BJ (cell line): ENCODE measurements at regions not wholly inside any gene's neighbourhood (a gene's known extent, or its start where the extent isn't known, plus 50 kb on each side); places are given as distances from the start of the nearest gene placed in this dataset.

Experiments used
- CTCF ChIA-PET: fragments of 350-600 bp; formaldehyde crosslinking; extraction: SDS; loops from one replicate; lab custom pipeline; 2021; ENCODE audit warnings: antibody characterized with exemption, inconsistent platforms; lab: Yijun Ruan, JAX
- POLR2A ChIA-PET: fragments of 300-600 bp; sonication (Branson Sonifier 250); formaldehyde crosslinking; extraction: SDS; loops from one replicate; lab custom pipeline; 2021; ENCODE audit warnings: antibody characterized with exemption; lab: Charles Lee
- DNase-seq: peaks from one replicate; pipeline ENCODE4 v3.0.0-alpha.2; 2011; ENCODE audit warnings: low read depth
- H3K27me3 ChIP-seq: 2 replicates; pipeline ENCODE4 v1.6.0; 2011; ENCODE audit warnings: low read length; ENCODE audit not compliant: control insufficient read depth, insufficient read depth
- H3K36me3 ChIP-seq: 2 replicates; pipeline ENCODE4 v1.5.1; 2011; ENCODE audit warnings: low read length; ENCODE audit not compliant: control insufficient read depth, insufficient read depth
- H3K4me3 ChIP-seq: 2 replicates; pipeline ENCODE4 v1.5.1; 2011; ENCODE audit warnings: low read depth, mild to moderate bottlenecking, control low read depth, low read length
- CTCF ChIP-seq: IDR thresholded peaks from 2 replicates; pipeline ENCODE4 v1.5.1; 2011; ENCODE audit warnings: low read depth, mild to moderate bottlenecking, control low read depth, inconsistent platforms, low read length, moderate library complexity; ENCODE audit not compliant: insufficient read depth

- no peaks in the 10 kb centered on the region for H3K27me3 ChIP-seq
- peak; percentile 27 for DNase-seq
- ChIA-PET CTCF (interaction anchor here (0.9 kb wide), 1 partner anchor 95 kb away, joined by 3 read pairs; no protein-coding TSS in a partner anchor), POLR2A (no interaction called here)
- H3K36me3 ChIP-seq, result no peaks in the 10 kb centered on the region
- no peak for TF ChIP-seq CTCF
- no peak overlapping the region for H3K4me3 ChIP-seq
Measured at GRCh38 chr2:172361360-172361759, 66.0 kb upstream of the ITGA6 start.

- ChIA-PET CTCF (interaction anchor here (0.9 to 1.6 kb wide), 2 partner anchors 13 to 95 kb away, joined by 3 read pairs; no protein-coding TSS in a partner anchor), POLR2A (no interaction called here)
- Histone ChIP-seq H3K27me3 (no peaks in the 10 kb centered on the region), H3K4me3 (no peak overlapping the region), H3K36me3 (no peaks in the 10 kb centered on the region)
- no peak for TF ChIP-seq CTCF
- DNase-seq, result no peak
Measured at GRCh38 chr2:172361840-172362239, 65.5 kb upstream of the ITGA6 start.

- ChIA-PET POLR2A (no interaction called here), CTCF (interaction anchor here (1.5 kb wide), 1 partner anchor 51 kb away, joined by 3 read pairs; no protein-coding TSS in a partner anchor)
- Histone ChIP-seq H3K36me3 (no peaks in the 10 kb centered on the region), H3K4me3 (no peak overlapping the region), H3K27me3 (no peaks in the 10 kb centered on the region)
- no peak for TF ChIP-seq CTCF
- no peak for DNase-seq
Measured at GRCh38 chr2:172364261-172364660, 63.1 kb upstream of the ITGA6 start.

GRCh38 chr2:172366596-172367150 is 60.7 kb upstream of the ITGA6 start:
- Histone ChIP-seq H3K4me3 (no peak overlapping the region), H3K27me3 (no peaks in the 10 kb centered on the region), H3K36me3 (no peaks in the 10 kb centered on the region)
- ChIA-PET CTCF (interaction anchor here (1.2 kb wide), 1 partner anchor 9 kb away, joined by 3 read pairs; no protein-coding TSS in a partner anchor), POLR2A (no interaction called here)
- no peak for TF ChIP-seq CTCF
- no peak for DNase-seq

GRCh38 chr2:172370821-172371455 is 56.4 kb upstream of the ITGA6 start:
- ChIA-PET CTCF (interaction anchor here (1.3 kb wide), 1 partner anchor 199 kb away, joined by 3 read pairs; no protein-coding TSS in a partner anchor), POLR2A (no interaction called here)
- no peak for DNase-seq
- Histone ChIP-seq H3K36me3 (no peaks in the 10 kb centered on the region), H3K27me3 (no peaks in the 10 kb centered on the region), H3K4me3 (no peak overlapping the region)
- TF ChIP-seq CTCF, result no peak
